ENCODE measurements at regions not wholly inside any gene's neighbourhood (a gene's known extent, or its start where the extent isn't known, plus 50 kb on each side); places are given as distances from the start of the nearest gene placed in this dataset.

DNA sequence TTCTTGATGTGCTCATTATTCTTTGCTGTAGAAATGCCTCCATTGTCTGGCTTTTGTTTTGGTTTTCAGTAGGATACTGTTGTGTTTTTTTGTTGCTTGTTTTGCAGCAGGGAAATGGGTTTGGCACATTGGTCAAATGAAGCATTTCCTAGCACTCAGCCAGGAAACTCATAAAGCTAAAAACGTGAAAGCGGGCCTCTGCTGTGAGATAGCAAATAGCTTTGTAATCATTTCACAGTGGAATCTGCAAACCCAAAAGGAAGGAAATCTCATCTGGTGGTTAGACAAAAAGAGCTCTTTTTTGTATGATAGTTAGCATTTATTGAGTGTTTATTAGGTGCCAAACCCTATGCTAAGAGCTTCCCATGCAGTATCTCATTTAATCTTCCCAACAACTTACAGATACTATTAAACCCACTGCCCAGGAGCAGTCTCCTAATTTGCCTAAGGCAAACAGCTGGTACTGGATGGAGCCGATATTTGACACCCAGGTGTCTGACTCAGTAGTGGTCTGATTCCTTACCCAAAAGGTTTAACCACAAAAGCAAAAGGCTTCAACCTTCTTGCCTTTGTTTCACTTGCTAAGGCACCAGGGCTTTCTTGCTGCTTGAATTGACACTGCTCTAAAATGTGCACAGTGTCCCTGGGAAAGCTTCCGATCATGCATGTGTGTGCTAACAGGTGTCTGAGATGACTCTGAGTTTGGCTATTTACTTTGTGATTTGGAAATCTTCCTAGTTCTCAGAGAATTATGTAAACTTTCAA is 527.9 kb upstream of the MDFIC2 start:
- DNase-seq = no peak

DNA sequence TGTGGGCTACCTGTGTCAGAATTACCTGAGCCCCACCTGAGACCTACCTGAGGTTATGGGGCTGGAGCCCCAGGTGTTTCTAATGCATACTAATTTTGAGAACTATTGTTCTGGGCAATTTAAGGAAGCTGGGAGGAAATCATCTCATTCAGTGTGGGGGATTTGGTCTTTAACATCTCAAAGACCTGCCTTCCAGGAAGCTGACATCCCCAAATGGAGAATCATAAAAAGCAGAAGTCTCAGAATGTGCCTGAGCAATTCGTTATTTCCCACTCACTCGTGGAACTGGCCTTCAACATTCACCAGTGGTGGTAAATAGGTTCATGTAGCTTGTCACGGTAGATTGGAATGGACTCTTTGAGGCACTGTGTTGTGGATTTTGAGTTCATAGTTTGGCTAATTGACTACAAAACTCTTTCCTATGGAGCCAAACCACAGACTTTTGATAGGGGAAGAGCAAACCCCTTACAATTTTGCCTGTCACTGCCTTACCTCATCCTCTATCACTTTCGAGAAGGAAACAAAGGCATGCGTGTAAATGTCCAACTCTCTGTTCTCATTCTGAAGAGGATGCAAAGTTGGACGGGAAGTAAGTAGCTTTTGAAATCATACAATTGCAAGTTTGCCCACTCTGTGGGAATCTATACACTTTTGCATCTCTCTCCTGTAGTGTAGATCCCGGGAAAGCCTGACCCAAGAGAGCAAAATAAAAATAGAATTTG is 521.0 kb upstream of the MDFIC2 start:
- DNase-seq = no peak

DNA sequence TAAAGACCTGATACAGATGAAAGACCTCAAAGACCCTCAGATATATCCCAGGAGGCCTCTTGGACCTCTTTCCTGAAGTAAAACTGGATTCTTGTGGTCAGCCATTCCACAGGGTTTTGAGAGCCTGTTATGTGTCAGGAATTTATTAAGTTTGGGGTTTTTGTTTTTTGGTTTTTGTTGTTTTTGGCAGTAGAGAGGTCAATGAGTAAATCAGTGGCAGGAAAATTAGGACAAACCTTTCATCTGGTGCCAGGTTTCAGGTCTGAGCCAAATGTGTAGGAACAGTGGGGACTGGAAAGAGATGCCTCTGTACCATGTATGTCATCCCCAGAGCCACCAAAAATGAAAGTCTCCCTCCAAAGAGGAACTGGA is 520.4 kb upstream of the MDFIC2 start:
- no peak for DNase-seq

GRCh38 chr3:70832089-70832833 is 519.8 kb upstream of the MDFIC2 start:
- no peak for DNase-seq

DNA sequence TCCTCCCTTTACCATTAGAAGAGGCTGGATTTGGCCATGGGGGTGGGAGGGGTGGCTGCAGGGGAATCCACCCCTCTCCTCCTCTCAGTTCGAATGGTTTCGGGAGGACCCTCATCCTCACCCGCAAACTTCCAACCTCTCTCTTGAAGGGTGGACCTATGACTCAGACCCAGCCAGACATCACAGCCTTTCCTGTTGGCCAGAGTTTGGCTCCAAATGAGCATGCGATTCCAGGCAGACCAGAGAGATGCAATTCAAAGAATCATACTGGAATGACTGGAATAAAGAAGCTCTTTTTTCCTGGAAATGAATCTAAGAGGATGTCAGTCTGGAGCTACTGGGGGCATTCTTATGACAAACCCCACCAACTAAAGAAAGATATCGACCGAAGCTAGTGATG is 516.7 kb upstream of the MDFIC2 start:
- no peak for DNase-seq

GRCh38 chr3:70824773-70825172 is 512.3 kb upstream of the MDFIC2 start:
- no peak for DNase-seq

DNA sequence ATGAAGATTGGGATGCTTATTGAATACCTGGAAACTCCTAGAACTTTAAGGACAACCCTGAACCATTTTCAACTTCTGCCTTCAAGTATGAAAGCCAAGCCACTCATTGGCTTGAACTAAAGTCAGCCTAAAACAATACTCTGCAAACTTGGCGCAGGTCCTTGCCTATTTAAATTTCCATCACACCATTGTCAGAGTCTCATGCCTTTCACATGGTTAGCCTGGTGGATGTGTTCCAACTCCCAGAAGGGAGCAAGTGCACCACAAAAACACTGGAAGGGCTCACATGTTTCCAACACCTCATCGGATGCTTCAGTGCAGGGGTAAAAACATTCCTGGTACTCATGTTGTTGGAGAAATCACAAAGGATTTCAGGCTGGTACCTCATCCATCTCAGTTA is 511.6 kb upstream of the MDFIC2 start:
- DNase-seq = no peak

GRCh38 chr3:70823622-70824021 is 511.2 kb upstream of the MDFIC2 start:
- DNase-seq = no peak

DNA sequence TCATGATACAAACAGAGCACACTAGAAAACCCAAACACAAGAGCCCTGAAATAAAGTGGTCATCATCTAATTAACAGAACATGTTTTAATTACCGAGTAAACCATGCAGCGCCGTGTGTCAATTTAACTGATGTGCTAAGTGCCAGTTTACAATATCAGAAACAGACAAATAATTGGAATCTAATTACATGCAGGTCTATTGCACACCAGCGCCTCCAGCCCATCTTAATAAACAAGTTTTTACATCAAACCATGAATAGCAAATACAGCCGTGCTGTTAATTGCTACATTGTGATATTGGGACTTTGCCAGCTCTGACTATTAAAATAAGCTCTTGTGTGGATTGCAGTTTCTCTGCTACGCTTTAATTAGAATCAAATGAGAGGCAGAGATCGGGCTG is 510.2 kb upstream of the MDFIC2 start:
- no peak for DNase-seq

GRCh38 chr3:70821602-70822001 is 509.2 kb upstream of the MDFIC2 start:
- no peak for DNase-seq

DNA sequence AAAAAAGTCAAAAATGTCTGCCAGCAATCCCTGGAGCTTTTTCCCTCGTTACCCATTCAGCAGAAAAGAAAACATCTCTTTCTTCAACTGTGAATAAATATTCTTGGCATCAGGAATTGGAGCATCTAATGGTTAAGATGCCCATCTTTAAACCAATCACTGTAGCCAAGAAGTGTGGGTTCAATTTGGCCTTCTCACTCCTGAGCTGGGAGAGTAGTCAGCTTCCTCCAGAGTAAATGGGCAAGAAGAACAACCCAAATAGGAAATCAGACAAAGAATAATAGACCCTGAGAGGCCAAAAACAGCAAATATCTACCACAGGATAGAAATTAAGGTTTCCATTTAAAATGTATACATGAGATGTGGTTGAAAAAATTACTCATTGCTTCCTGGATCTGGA is 508.0 kb upstream of the MDFIC2 start:
- DNase-seq = no peak

DNA sequence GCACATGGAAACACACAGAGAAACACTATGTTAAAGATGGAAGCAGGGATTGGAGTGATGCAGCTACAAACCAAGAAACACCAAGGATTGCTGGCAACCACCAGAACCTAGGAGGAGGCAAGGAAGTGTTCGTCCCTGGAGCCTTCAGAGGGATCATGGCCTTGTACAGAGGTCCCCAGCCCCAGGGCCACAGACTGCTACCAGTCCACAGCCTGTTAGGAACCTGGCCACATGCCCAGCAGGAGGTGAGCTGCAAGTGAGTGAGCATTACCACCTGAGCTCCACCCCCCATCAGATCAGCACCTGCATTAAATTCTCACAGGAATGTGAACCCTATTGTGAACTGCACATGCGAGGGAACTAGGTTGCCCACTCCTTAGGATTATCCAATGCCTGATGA is 505.7 kb upstream of the MDFIC2 start:
- DNase-seq = no peak

DNA sequence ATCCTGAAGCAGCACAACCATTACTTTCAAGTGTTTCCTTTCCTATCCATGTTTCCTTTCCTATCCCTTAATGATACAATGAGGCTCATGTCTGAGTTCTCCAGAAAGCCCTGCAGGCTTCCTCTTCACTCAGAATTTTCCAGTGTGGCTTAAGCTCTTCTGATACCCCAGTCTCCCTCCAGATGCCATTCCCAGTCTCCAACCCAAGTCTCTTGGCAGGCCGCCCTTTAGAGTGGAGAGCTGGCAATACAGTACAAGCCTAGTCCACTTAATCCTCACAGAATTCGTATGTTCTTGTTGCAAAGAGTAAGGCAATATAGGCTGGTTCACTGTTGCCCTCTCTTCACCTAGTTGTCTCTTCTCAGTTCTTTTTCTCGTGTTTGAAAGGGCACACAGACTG is 503.9 kb upstream of the MDFIC2 start:
- DNase-seq = no peak

DNA sequence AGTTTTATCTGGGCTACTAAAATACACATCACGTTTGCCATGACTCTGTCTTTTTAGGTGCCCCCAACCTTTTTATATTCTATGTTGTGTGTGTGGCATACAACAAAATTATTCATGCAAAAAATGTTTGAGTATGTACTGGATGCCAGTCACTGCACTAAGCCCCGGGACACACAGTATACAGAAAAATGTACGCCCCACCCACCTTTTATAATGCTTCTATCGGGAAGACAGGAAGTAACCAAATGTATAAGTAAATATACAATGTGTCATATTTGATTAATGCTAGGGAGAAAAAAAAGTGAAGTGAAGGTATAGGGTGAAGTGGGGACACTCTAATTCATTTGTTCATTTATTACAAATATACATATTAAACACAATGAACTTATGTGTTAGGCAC is 503.4 kb upstream of the MDFIC2 start:
- no peak for DNase-seq

DNA sequence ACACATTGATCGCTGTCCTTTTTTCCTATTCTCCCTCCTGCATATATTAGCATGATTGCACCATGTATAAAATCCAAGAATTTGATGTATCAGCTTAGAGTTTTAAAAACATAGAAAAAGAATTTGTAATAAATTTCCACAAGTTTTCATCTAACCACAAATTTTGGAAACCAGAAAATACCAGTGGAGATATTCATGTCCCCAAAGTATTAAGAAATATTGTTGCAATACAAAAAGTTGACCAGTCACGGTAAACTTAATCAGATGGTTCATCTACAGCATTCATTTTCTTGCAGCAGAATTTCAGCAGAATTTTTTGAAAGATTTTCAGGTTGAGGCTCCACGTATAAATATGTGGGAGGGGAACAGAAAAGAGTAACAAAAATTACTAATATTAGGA is 500.9 kb upstream of the MDFIC2 start:
- no peak for DNase-seq

DNA sequence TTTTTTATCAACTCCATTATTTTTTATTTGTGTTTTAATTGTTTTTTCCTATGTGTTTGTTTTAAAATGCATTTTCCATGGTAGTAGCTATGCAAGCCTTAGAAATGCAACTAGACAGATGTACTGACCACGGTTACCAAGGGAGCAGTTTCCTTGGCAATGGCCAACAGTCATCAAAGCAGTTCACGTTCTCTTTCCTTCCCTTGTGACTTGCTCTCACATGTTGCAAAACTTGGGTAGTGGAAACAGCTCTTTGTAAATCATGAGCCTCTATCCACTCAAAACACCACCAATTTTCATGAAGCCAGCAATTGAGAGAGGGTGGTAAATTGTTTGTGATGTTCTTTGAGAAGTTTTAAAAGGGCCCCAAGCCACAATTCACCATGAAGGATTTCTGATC is 499.4 kb upstream of the MDFIC2 start:
- DNase-seq = no peak

DNA sequence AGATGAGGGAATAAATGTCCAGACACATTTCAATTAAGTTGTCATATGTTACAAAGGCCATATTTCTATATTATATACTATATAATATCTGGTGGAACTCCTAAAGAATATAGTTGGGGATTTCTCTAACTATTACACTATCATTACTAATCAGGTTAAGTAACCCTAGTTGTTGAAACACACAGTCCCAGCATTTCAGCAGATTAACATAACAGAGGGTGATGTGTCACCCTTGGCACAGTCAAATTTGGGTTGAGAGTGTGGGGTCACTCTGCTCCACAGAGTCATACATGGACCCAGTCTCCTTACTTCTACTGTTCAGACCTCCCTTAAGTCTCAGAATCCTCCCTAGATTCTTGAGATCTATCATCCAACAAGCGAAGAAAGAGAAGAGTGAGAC is 496.4 kb upstream of the MDFIC2 start:
- DNase-seq = no peak

DNA sequence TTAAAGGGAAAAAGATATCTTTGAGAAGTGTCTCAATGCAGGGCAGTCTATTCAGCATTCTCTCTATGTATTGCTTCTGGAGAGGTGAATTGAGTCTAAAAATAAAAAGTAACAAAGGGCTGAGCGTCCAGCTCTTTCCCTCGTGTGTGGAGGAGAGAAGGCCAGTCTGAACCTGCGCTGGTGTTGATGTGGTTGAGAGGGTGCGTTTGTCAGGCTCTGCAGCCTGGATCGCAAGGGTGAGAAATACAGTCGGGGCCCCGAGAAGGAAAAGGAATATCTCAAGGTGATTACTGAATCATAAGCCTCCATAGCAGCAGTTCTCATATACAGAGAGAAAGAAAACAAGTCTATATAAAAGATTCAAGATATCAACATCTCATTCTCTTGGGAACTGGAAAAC is 494.1 kb upstream of the MDFIC2 start:
- no peak for DNase-seq

DNA sequence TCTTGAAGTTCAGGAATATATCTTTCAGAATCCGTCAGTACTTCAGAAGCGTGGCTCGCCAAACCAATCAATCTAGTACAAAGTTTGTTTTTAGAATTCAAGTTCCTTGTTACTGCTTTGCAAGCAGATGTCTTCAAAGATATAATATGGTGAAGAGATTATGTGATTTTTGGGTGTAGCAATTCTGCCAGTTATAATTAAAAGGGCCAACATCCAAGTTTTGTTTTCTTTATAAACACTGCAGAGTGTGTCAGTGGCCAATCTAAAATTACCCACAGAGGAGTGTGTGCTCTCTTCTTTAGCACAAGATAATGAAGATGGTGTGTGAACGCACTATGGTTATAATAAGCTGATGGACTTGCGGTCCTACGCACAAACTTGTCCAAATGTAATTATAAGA is 493.6 kb upstream of the MDFIC2 start:
- no peak for DNase-seq

GRCh38 chr3:70805061-70805889 is 492.8 kb upstream of the MDFIC2 start:
- DNase-seq = no peak

- no peak for DNase-seq
Measured at GRCh38 chr3:70803891-70804290, 491.5 kb upstream of the MDFIC2 start.

DNA sequence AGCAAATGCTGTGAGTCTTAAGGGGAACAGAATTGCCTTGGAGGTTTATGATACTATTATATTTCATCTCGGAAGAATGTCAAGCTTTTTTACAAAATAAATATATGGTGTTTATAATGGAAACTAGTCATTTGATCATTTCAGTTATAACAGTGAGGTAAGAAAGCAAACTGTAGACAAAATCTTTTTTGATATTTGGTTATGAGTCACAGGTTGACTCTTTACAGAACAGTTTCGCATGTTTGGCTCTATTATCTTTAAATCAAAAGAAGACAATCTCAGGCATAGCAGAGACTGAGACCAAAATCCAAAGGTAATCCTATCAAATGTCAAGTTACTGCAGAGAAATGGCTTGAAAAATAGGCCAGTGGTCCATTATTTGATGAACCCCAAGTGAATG is 490.9 kb upstream of the MDFIC2 start:
- DNase-seq = no peak

GRCh38 chr3:70800951-70801350 is 488.5 kb upstream of the MDFIC2 start:
- no peak for DNase-seq
